Transverse colon (tissue), 4 donors: ENCODE measurements at regions not wholly inside any gene's neighbourhood (a gene's known extent, or its start where the extent isn't known, plus 50 kb on each side); places are given as distances from the start of the nearest gene placed in this dataset.

ENCODE experiments used
- CTCF ChIP-seq, 5 experiments: fragments of 200-600 bp in 3 of 5; fragments of 450-650 bp in 2 of 5; sonication (generic) in 3 of 5; IDR thresholded peaks; 1 replicate in 2 of 5; 2 replicates in 3 of 5; pipeline ENCODE4 v1.5.1; 2016 to 2017; ENCODE audit warnings: antibody characterized with exemption in 5 of 5, inconsistent platforms in 3 of 5, mild to moderate bottlenecking in 2 of 5, moderate library complexity in 1 of 5
- POLR2AphosphoS5 ChIP-seq, 3 donors: sonication (generic); formaldehyde crosslinking; IDR thresholded peaks; one replicate each; pipeline ENCODE4 v1.6.1; 2016; ENCODE audit warnings: antibody characterized with exemption in 3 of 3

GRCh38 chr5:74113196-74113540 is 487.2 kb downstream of the ARHGEF28 start:
- TF ChIP-seq POLR2AphosphoS5 (IDR thresholded peaks at IDR 0.05) = no peak
- TF ChIP-seq CTCF (IDR thresholded peaks at IDR 0.05) = no peak
